ENCODE measurements at regions not wholly inside any gene's neighbourhood (a gene's known extent, or its start where the extent isn't known, plus 50 kb on each side); places are given as distances from the start of the nearest gene placed in this dataset.

- DNase-seq: no peak
- Histone ChIP-seq H3K9ac (ENCODE audit: low read length) (no peak overlapping the region), H3K4me3 (ENCODE audit: low read length) (no peak overlapping the region), H3K27me3 (replicated peaks; ENCODE audit: insufficient read depth, low read length) (no peaks in the 10 kb centered on the region), H3K4me2 (ENCODE audit: low read depth, low read length) (no peak overlapping the region), H4K20me1 (ENCODE audit: insufficient read depth, low read length) (no peaks in the 10 kb centered on the region), H3K79me2 (ENCODE audit: low read length) (no peaks in the 10 kb centered on the region), H3K4me1 (ENCODE audit: low read length) (no peaks in the 10 kb centered on the region), H3K9me3 (replicated peaks; ENCODE audit: insufficient read depth, low read length) (no peaks in the 10 kb centered on the region), H3K36me3 (replicated peaks; ENCODE audit: insufficient read depth, low read length) (no peaks in the 10 kb centered on the region), H3K9me2 (replicated peaks; ENCODE audit: insufficient read depth, low read length) (no peaks in the 10 kb centered on the region), H2AFZ (ENCODE audit: low read length) (no peak overlapping the region), H3F3A (ENCODE audit: insufficient read depth, low read length) (no peaks in the 10 kb centered on the region), H3K27ac (ENCODE audit: low read length) (no peak overlapping the region)
- TF ChIP-seq CTCF (IDR thresholded peaks at IDR 0.05; ENCODE audit: low read length) (no peak), EZH2 (optimal IDR thresholded peaks at IDR 0.05; ENCODE audit: low read depth, low read length) (no peak), EZH2phosphoT487 (IDR thresholded peaks at IDR 0.05; ENCODE audit: low read length) (no peak)
These were observed 665.9 kb upstream of the PCDH15 start for GRCh38 chr10:55466806-55467504.

GRCh38 chr10:55464083-55464482 is 663.1 kb upstream of the PCDH15 start:
- no peak for TF ChIP-seq EZH2 (optimal IDR thresholded peaks at IDR 0.05; ENCODE audit: low read depth, low read length)
- TF ChIP-seq EZH2phosphoT487 (IDR thresholded peaks at IDR 0.05; ENCODE audit: low read length): no peak
- no peak for TF ChIP-seq CTCF (IDR thresholded peaks at IDR 0.05; ENCODE audit: low read length)
- H3K27ac ChIP-seq (ENCODE audit: low read length): no peak overlapping the region
- no peaks in the 10 kb centered on the region for H3F3A ChIP-seq (ENCODE audit: insufficient read depth, low read length)

GRCh38 chr10:55460008-55460407 is 659.0 kb upstream of the PCDH15 start:
- no peak overlapping the region for H3K27ac ChIP-seq (ENCODE audit: low read length)
- no peak overlapping the region for H3K4me3 ChIP-seq (ENCODE audit: low read length)
- H3K4me1 ChIP-seq (ENCODE audit: low read length): no peaks in the 10 kb centered on the region
- TF ChIP-seq EZH2phosphoT487 (IDR thresholded peaks at IDR 0.05; ENCODE audit: low read length): no peak
- H3K9ac ChIP-seq (ENCODE audit: low read length): no peak overlapping the region
- no peak overlapping the region for H2AFZ ChIP-seq (ENCODE audit: low read length)
- no peaks in the 10 kb centered on the region for H3F3A ChIP-seq (ENCODE audit: insufficient read depth, low read length)
- no peaks in the 10 kb centered on the region for H3K9me2 ChIP-seq (replicated peaks; ENCODE audit: insufficient read depth, low read length)
- no peak for DNase-seq
- H3K9me3 ChIP-seq (replicated peaks; ENCODE audit: insufficient read depth, low read length): no peaks in the 10 kb centered on the region
- H3K36me3 ChIP-seq (replicated peaks; ENCODE audit: insufficient read depth, low read length): no peaks in the 10 kb centered on the region
- H4K20me1 ChIP-seq (ENCODE audit: insufficient read depth, low read length): no peaks in the 10 kb centered on the region
- H3K79me2 ChIP-seq (ENCODE audit: low read length): no peaks in the 10 kb centered on the region
- no peaks in the 10 kb centered on the region for H3K27me3 ChIP-seq (replicated peaks; ENCODE audit: insufficient read depth, low read length)
- H3K4me2 ChIP-seq (ENCODE audit: low read depth, low read length): no peak overlapping the region

More at GRCh38 chr10:55464083-55464482, 663.1 kb upstream of the PCDH15 start:
- Histone ChIP-seq H2AFZ (ENCODE audit: low read length) (no peak overlapping the region), H3K9ac (ENCODE audit: low read length) (no peak overlapping the region), H3K4me2 (ENCODE audit: low read depth, low read length) (no peak overlapping the region), H3K27me3 (replicated peaks; ENCODE audit: insufficient read depth, low read length) (no peaks in the 10 kb centered on the region), H3K9me3 (replicated peaks; ENCODE audit: insufficient read depth, low read length) (no peaks in the 10 kb centered on the region), H3K9me2 (replicated peaks; ENCODE audit: insufficient read depth, low read length) (no peaks in the 10 kb centered on the region), H3K4me1 (ENCODE audit: low read length) (no peaks in the 10 kb centered on the region), H4K20me1 (ENCODE audit: insufficient read depth, low read length) (no peaks in the 10 kb centered on the region), H3K36me3 (replicated peaks; ENCODE audit: insufficient read depth, low read length) (no peaks in the 10 kb centered on the region), H3K4me3 (ENCODE audit: low read length) (no peak overlapping the region), H3K79me2 (ENCODE audit: low read length) (no peaks in the 10 kb centered on the region)
- DNase-seq: no peak

- Histone ChIP-seq H3F3A (ENCODE audit: insufficient read depth, low read length) (no peaks in the 10 kb centered on the region), H3K4me3 (ENCODE audit: low read length) (no peak overlapping the region), H3K27ac (ENCODE audit: low read length) (no peak overlapping the region), H3K9me2 (replicated peaks; ENCODE audit: insufficient read depth, low read length) (no peaks in the 10 kb centered on the region), H3K27me3 (replicated peaks; ENCODE audit: insufficient read depth, low read length) (no peaks in the 10 kb centered on the region), H3K36me3 (replicated peaks; ENCODE audit: insufficient read depth, low read length) (no peaks in the 10 kb centered on the region), H2AFZ (ENCODE audit: low read length) (no peak overlapping the region), H3K79me2 (ENCODE audit: low read length) (no peaks in the 10 kb centered on the region), H4K20me1 (ENCODE audit: insufficient read depth, low read length) (no peaks in the 10 kb centered on the region), H3K4me1 (ENCODE audit: low read length) (no peaks in the 10 kb centered on the region), H3K4me2 (ENCODE audit: low read depth, low read length) (no peak overlapping the region), H3K9ac (ENCODE audit: low read length) (no peak overlapping the region), H3K9me3 (replicated peaks; ENCODE audit: insufficient read depth, low read length) (no peaks in the 10 kb centered on the region)
- TF ChIP-seq EZH2phosphoT487 (IDR thresholded peaks at IDR 0.05; ENCODE audit: low read length) (no peak), EZH2 (optimal IDR thresholded peaks at IDR 0.05; ENCODE audit: low read depth, low read length) (no peak), CTCF (IDR thresholded peaks at IDR 0.05; ENCODE audit: low read length) (no peak)
- no peak for DNase-seq
These were observed 649.0 kb upstream of the PCDH15 start for GRCh38 chr10:55449981-55450380.
